Fibroblast of skin of right quadriceps (primary cell): ENCODE measurements at regions not wholly inside any gene's neighbourhood (a gene's known extent, or its start where the extent isn't known, plus 50 kb on each side); places are given as distances from the start of the nearest gene placed in this dataset.

ENCODE experiments used
- DNase-seq: peaks from one replicate; pipeline ENCODE4 v3.0.0-alpha.2; 2013

DNA sequence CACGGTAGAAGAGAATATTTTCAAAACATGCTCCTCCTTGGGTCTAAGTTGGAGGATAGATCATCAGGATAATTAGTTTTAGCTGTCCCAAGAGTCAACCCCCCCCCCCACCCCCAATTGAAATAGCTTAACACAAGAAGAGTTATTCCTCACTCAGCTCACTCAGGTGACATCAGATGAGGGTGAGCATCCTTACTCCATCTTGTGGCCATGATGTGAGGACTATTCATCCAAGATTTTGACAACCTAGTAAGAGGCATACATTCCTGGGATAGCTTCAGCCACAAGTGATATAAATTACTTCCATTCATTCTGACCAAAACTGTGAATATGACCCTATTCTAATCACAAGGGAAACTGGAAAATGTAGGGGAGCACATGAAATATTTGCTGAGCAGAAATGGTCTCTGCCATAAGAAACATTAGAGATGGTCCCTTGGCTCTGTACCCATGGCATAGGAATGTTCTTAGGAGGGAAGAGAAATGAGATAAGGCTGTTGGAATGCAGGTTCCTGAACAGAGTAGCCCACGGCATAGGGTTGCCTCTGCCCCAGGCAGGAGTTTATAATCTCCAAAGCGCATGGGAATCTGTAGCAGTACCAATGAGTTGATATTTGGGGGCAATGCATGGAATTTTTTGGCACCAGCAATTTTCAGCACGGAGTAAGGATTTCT is 257.2 kb downstream of the CYRIA start:
- DNase-seq = no peak

DNA sequence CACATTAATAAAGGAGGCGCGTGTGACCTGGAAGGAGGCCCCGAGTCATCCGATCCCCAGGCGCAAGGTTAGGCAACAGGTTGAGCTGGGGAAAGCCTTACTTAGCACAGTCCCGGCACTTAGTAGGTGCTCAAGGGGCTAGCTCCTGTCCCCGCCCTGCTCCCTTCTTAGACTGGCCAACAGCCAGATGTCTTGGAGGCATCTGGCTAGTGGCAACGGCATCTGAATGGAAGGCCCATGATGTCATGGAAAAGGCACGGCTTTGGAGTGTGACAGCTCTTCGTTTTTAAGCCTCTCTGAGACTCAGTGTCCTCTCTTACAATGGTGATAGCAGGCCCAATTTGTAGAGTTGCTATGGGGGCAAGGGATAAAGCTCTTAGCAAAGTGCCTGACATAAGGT is 258.3 kb downstream of the CYRIA start:
- DNase-seq = no peak

DNA sequence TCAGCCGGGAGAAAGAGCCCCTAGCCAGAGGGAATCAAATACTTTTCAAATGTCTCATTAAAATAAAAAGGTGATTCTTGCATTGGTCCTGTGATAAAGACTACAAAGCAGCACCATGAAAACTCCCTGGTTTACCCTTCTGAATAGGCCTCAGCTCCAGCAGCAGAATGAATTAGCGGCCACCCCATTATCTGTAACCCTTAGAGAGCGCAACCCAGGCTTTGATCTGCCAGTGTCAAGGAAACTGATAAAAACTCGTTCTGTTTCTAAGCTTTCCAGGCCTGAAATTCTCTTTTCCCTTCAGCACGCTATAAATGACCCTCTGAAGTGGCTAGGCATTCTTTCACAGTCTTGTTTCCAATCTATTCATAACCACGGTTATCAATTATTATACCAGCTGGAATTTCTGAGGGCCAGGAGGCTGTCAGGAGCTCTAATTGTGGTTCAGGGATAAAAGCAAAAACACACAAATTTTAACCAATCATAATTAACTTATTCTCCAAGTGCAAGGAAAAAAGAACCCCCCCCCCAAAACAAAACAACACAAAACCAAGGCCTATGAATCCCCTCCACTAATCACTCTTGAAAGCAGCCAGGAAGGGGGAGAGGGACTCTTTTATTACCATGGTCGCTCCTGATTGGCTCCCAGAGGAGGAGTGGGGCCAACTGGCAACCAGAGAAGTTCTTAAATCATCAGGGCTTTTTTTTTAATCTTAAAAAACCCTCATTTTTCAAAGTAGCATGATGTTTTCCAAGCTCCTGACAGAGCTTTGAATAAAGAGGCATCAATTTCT is 258.9 kb downstream of the CYRIA start:
- no peak for DNase-seq

DNA sequence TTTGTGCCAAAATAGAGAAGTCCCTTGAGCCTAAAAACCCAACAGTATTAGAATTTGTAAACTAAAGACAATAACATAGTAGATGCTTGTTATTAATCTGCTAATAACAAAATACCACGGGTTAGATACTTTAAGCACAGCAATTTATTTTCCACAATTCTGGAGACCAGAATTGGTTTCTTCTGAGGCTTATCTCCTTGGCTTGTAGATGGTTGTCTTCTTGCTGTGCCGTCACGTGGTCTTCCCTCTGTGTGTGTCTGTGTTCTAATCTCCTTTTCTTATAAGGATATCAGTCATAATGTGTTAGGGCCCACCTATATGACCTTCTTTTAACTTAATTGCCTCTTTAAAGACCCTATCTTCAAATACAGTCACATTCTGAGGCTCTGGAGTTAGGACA is 260.1 kb downstream of the CYRIA start:
- no peak for DNase-seq

DNA sequence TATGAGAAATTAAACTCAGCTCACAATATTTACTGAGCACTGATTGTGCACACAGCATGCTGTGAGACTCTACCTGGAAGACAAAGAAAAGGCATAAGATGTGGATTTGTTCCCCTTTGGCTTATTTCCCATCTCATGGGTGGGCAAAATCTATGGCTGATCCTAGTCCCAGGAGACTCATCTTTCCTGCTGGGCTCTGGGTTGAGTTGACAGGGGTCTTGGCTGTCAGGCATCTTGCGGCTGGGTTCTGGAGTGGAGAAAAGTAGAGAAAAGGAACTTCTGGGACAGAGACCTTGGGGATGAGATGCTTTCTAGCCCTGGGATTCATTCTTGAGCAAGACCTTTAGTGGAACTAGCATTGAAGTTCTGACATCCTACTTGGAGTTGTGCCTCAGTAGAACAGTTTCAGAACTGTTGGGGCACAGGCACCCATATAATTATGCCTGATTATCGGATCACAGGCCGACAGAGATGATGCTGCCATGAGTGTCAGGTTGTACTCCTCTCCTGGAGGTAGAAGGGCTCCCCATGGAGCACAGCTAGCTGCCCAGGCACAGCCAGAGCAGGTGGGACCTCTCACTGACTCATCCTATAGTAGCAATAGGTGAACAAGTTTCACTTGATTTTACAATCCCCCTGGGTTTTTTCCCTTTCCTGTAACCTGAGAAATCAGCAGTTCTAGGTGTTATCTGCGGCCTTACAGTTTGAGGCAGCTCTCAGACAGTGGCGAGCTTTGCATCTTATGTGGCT is 260.9 kb downstream of the CYRIA start:
- no peak for DNase-seq

DNA sequence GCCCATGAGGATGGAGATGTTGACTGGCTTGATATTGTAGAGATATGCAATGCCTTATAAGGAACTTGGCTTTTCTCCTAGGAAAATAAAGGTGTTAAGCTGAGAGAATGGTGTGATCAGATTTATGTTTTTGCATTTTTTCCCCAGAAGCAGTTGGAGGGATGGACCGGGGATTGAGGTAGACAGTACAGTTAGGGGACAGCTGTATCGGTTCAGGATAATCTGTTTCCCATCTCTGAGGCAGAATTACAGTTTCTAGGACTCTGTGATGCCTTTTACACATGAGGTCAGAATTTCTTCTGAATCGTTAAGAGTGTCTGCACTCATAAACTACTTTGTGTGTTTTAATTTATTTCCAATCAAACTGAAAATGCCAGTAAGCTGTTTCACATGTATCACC is 261.5 kb downstream of the CYRIA start:
- no peak for DNase-seq

DNA sequence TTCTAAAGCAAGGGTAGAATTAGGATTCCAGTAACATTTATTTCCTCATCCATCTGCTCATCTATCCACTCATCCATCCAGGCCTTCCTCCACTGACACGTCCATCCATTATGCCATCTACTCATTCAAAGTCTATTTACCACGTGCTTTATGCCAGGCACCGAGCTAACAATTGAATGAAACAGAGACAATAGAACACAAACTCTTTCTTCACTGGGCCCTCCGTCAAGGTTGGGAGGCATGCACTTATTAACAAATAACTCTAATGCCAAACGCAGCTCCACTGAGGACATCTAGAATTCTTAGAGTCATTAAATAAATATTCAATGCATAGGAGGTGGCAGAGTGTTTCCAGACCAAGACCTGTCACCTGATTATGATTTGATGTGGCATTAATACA is 262.7 kb downstream of the CYRIA start:
- DNase-seq = no peak

DNA sequence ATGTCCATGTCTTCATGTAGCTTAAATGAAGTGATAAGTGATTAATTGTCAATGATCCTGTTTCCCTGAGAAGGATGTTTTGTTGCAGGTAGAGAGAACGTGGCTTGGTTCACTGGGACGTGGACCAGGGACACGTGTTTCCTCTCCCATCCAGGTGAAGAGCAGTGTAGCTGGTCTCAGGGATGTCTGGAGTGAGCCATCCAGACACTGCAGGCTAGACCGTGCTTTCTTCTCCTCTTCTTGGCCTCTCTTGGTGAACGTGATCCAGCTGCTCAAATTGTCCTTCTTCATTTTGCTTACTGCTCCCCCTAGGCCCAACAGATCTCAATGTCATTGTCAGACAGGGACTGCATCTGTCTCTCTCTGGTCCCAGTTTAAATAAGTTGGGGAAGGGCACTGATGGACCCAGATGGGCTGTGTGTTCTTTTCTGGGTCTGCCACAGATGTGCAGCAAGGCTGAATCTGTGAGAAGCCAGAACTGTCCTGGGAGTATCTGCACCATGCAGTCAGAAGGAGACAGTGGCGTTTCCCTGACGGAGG is 263.8 kb downstream of the CYRIA start:
- DNase-seq = no peak

DNA sequence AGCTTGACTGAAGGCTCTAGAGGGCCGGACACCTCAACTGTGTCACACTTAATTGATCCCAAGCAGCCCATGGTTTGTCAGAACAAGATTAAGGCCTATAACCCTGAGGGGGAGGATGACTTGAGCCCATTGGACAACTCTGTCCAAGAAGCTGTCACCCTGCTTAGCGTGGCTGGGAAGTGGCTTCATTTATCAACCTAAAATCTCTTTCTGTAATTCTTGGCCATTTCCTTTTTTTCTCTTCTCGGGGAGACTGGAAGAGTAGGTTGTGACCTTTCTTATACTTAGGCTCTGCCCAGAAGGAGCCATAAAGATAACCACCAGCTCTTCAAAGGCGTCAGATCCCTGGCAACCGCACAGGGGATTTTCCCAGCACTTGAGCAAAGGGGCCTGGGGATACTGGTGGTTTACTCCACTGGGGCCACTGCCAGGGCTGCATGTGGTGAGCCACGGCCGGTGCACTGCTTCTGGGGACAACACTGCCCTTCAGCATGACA is 265.5 kb downstream of the CYRIA start:
- DNase-seq = no peak

DNA sequence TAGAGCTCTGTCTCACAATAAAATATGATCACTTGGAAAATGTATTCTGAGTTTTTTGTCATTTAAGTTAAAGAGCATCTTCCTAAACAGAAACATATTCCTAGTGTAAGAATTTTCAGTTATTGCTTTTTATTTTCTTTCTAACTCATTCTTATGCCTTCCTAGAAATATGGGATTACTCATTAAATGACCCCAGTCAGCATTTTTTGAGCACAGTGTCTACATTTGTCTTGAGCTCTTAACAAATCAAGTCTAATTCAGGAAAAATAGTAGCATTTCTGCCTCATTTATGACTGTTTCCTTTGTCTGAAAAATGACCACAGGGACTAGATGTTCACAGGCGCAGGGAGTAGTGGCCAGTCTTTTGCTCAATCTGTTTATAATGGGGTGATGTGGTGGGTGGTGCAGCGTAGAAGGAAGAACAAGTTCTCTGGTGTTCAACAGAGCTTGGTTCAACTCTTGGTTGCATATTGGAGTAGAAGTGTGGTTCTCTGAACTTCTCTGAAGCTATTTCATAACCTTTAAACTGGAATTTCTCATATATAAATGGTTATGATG is 267.1 kb downstream of the CYRIA start:
- no peak for DNase-seq

DNA sequence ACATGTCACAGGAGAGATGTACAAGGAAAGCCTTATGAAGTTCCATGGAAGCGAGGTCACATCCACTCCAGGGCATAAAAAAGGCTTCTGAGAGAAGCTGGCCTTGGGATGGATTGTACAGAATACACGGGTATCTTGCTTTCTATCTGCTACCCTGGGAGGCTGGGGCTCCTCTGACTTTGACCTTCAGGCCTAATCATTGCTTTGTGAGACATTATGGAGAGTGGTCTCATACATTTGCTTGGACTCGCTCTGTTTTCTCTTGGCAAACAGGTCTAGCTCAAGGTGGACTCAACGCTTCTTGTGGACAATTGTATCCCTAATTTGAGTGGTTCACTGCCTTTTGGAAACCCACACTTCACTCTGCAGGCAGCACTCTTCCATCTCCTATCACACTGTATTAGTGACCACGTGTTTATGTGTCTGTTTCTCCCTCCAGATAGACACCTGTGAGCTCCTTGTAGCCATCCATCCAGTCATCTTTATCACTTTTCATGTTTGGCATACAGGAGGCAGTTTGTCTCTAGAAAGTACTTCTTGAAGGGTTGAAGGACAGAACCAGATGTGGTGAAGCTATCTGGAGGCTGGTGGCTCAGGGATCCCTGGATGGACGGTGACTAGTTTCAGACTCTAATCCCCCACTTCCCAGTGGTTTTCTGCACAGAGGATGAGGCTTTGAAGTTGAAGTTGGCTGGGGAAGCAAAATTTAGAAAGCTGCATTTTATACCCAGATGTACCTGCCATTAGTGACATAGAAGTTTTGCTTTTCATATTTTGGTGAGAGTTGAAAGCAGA is 267.8 kb downstream of the CYRIA start:
- DNase-seq = no peak

DNA sequence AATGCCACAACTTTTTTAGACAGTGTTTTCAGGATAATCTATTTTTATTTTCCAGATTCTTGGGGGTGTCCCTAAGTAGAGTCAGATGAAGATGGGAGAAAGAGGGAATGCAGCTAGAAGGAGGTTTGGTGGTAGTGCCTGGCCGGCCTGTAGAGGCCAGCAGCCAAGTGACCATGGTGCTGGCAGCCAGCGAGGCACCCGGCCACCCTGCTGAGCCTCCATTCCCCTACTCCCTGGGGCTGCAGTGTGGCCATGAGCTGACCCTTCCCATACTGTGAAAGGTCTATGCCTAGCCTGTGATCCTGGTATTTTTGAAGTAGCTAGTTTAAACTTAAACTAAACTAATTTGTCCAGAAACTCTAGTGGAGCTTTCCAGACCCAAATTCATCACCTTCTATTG is 268.6 kb downstream of the CYRIA start:
- DNase-seq = no peak

DNA sequence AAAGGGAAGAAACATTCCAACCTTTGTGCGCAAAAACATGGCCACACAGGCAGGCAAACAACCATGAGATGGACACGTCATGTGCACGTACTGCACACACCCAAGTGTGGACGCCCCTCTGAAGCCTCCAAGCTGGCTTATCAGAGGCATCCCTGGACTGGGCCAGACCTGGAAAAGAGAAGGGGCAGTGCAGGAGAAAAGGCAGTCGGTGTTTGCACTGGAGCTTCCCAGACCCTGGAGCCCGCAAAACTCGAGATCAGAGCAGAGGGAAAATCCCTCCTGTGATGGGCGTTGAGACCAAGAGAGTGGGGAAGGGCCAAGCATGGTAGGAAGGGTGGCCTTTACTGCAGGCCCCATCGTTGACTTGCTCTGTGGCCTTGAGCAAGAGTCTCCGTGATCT is 269.5 kb downstream of the CYRIA start:
- DNase-seq = no peak

DNA sequence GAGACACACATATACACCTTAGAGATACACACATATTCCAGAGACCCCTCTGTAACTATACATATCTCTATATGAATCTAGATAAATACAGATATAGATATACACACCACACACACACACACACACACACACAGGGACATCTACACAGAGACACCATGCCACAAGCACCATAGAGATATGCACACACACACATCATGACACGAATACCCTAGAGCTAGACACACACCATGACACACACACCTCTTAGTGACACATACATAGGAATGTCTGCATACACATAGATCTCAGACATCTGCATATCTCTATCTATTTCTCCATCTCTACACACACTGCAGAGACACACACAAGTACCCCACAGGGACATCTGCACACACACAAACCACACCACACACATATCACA is 270.0 kb downstream of the CYRIA start:
- no peak for DNase-seq

DNA sequence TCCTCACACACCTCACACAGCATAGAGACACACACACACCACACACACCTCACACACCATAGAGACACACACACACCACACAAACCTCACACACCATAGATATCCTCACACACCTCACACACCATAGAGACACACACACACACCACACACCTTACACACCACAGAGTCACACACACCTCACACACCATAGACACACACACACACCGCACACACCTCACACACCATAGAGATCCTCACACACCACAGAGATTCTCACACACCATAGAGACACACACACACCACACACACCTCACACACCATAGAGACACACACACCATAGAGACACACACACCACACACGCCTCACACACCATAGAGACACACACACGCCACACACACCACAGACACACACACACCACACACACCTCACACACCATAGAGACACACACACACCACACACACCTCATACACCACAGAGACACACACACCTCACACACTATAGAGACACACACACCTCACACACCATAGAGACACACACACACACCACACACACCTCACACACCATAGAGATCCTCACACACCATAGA is 270.6 kb downstream of the CYRIA start:
- no peak for DNase-seq

DNA sequence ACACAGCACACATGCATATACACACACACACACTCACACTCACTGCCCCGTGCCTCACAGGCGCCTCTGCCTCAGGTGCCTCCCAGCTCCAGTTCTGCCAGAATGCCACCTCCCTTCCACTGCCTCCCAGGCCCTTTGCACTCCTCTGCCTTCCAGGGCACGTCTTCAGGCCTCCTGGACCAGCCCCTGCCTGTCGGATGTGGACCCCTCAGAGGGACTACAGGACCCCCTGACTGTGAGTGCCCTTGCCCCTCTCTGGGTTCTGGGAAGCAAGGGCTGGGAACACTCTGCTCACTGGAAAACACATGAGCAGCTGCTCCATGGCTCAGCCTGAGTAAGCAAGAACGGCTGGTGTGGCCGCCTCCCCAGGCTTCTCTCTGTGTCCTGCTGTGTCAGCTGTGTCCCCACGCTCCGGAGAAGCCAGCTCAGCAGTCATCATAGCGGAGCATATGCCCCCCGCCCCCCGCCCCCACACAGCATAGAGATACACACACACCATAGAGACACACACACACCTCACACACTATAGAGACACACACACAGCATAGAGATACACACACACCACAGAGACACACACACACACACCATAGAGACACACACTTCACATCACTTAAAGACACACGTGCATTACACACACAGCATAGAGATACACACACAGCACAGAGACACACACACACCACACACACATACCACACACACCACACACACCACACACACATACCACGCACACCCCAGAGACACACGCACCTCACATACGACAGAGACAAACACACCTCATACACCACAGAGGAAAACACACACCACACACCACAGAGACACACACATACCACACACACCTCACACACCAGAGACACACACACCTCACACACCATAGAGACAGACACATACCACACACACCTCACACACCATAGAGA is 271.3 kb downstream of the CYRIA start:
- no peak for DNase-seq

DNA sequence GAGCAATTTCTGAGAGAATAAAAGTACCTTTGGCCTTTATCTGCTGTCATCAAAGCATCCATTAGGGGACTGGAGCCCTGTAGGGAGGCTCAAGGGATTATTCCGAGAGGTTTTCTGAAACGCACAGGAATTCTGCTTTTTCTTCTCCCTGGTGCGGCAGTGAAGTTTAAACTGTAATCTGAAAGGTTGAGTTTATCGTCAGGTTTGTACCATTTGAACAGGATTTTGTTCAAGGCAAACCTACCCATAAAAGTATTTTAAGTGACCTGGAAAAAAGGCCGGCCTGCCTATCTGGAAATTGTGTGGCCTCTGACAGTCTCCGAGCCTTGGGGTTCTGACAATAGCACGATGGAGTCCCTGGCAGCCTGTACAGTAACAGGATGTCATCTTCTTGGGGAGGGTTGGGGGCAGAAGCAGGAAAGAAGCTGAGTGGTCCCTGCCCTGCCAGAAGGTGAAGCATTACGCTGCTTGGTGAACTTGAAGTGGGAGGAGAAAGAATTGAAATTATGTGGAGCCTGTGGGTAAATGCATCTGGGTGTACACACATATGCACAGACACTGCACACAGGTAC is 272.0 kb downstream of the CYRIA start:
- DNase-seq = no peak

DNA sequence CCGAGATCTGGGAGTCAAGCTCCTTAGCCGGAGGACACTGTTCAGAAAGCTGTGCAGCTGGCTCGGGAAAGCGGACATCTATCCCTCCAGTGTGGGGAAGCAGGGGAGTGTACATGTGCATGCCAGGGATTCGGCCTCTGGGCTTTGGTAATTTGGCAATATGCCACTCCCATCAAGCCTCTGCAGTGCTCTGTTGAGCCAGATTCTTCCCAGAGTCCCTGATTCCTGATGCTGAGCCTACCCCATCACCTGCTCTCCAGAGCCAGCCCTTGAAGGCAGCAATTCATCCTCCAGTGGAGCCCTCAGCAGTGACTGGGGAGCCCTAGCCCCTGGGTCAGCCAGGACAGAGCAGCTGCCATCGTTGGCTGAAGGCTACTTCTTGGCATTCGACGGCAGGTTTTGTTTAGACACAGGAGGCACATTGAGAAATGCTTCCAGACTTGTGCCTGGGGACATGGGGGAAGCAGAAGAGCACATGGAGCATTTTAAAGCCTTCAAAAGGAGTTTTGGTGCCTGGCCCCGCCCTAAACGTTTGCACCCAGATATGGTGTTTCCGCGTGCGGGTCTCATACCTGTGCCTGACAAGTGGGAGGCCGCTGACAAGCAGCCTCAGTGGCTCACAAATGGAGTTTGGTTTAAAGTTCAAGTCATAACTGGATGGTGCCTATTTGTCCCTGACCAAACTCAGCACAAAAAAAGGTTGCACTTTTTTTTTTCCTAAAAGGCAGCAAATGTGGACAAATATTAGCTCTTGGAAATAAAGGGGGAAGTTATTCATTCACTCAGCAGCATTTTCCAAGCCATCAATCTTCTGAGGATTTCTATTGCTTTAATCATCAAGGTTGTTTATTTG is 272.8 kb downstream of the CYRIA start:
- no peak for DNase-seq

DNA sequence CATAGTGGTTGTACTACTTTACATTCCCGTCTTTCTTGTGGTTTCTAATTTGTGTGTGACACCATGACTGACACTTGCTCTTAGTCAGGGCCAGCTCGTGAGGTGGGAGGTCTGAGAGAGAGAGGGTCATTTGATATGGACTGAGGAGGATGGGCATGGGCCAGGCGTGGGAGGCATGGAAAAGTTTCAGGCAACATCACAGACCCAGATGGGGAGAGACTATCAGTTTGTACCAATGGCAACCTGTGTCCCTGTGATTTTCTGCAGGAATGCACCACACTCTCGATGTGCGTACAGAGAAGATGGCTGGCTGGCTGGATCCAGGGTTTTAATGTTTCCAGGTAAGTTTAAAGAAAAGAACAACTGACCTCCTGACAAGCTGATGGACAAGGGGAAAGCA is 273.6 kb downstream of the CYRIA start:
- no peak for DNase-seq

DNA sequence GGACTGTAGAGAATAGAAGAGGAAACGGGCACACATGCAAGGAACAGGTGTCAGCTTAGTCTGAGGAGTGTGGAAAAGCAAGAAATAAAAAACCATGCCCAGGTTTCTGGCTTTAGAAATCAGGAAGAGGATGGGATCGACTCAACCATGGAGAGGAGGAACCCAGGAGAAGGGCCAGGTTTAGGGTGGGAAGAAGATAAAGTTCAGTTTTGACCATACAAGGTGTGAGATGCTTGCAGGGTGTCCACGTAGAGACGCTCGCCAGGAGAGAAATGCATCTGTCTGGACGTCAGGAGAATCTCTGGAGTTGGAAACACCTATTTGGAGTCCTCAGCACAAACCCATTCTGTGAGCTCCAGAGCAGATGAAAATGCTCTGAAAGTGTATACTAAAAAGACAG is 275.1 kb downstream of the CYRIA start:
- DNase-seq = no peak
